GM12878 (cell line): ENCODE measurements at regions not wholly inside any gene's neighbourhood (a gene's known extent, or its start where the extent isn't known, plus 50 kb on each side); places are given as distances from the start of the nearest gene placed in this dataset.
"Not testable (repeated sequence)": the region's sequence is repeated elsewhere in the genome, so short reads cannot be mapped to it uniquely, and the experiment has no call there.

Source experiments
- ATAC-seq: fragments of 200-7000 bp; cut with Tn5 transposase; 3 replicates; pipeline ENCODE4 v1.9.1; 2020; ENCODE audit warnings: mild to moderate bottlenecking, moderate library complexity
- BruUV-seq: library from RNA; stranded (reverse); fragments of 400-500 nt; replicated peaks from 2 replicates; lab custom pipeline; 2021; lab: Mats Ljungman, UMichigan
- CTCF ChIA-PET: fragments of 300-600 bp; sonication (Branson Sonifier 250); formaldehyde crosslinking; extraction: SDS; loops from one replicate; lab custom pipeline; 2021; ENCODE audit warnings: inconsistent platforms; lab: Yijun Ruan, JAX
- POLR2A ChIA-PET: fragments of 350-600 bp; formaldehyde crosslinking; extraction: SDS; loops from one replicate; lab custom pipeline; 2021; ENCODE audit warnings: inconsistent platforms; lab: Charles Lee
- RAD21 ChIA-PET: fragments of 300-600 bp; sonication (Branson Sonifier 250); formaldehyde crosslinking; loops from one replicate; lab custom pipeline; 2023; ENCODE audit warnings: antibody characterized with exemption; ENCODE audit not compliant: unreplicated experiment; lab: Charles Lee
- SMC1A ChIA-PET: fragments of 300-600 bp; sonication (Branson Sonifier 250); formaldehyde crosslinking; loops from one replicate; lab custom pipeline; 2023; ENCODE audit not compliant: unreplicated experiment, uncharacterized antibody; lab: Charles Lee
- DNase-seq: peaks from one replicate; pipeline ENCODE4 v3.0.0-alpha.2; 2011; ENCODE audit warnings: low read depth, low spot score
- FAIRE-seq: peaks from 3 replicates; lab custom pipeline; 2011; peaks lifted over from hg19 to GRCh38; lab: Jason Lieb, UNC
- H2AFZ ChIP-seq: 2 replicates; pipeline ENCODE4 v1.6.0; 2011; ENCODE audit warnings: low read depth, low read length, control low read depth; ENCODE audit not compliant: control insufficient read depth
- H3K27ac ChIP-seq: 2 replicates; pipeline ENCODE4 v1.5.1; 2011; ENCODE audit warnings: control low read depth; ENCODE audit not compliant: control insufficient read depth, insufficient read depth
- H3K27me3 ChIP-seq, 2 experiments: replicated peaks in 1 of 2; 2 replicates each; pipeline versions ENCODE4 v1.6.0 to v1.6.1; 2011; ENCODE audit warnings: low read length in 1 of 2; ENCODE audit not compliant: control insufficient read depth in 2 of 2, insufficient read depth in 2 of 2
- H3K36me3 ChIP-seq, 2 experiments: 2 replicates each; pipeline ENCODE4 v1.5.1; 2011; ENCODE audit warnings: low read length in 1 of 2; ENCODE audit not compliant: control insufficient read depth in 2 of 2, insufficient read depth in 2 of 2
- H3K4me1 ChIP-seq: 2 replicates; pipeline ENCODE4 v1.6.1; 2011; ENCODE audit warnings: mild to moderate bottlenecking, low read length, moderate library complexity, mixed read lengths; ENCODE audit not compliant: control insufficient read depth, insufficient read depth
- H3K4me2 ChIP-seq: 2 replicates; pipeline ENCODE4 v1.6.0; 2011; ENCODE audit warnings: control low read depth; ENCODE audit not compliant: control insufficient read depth, insufficient read depth
- H3K4me3 ChIP-seq: fragments of 200-600 bp; sonication (generic); 2 replicates; pipeline ENCODE4 v1.5.1; 2016
- H3K79me2 ChIP-seq: 2 replicates; pipeline ENCODE4 v1.6.0; 2011; ENCODE audit warnings: low read length; ENCODE audit not compliant: control insufficient read depth, insufficient read depth
- H3K9ac ChIP-seq: 2 replicates; pipeline ENCODE4 v1.8.0; 2011; ENCODE audit warnings: low read length, control low read depth, mixed read lengths; ENCODE audit not compliant: control insufficient read depth, insufficient read depth
- H3K9me3 ChIP-seq: replicated peaks from 3 replicates; pipeline ENCODE4 v1.5.1; 2011; ENCODE audit warnings: mild to moderate bottlenecking, low read length; ENCODE audit not compliant: control insufficient read depth, insufficient read depth
- H4K20me1 ChIP-seq: 2 replicates; pipeline ENCODE4 v1.6.0; 2011; ENCODE audit not compliant: control insufficient read depth, insufficient read depth
- KDM1A ChIP-seq: fragments of 200-600 bp; sonication (generic); IDR thresholded peaks from 2 replicates; pipeline ENCODE4 v1.6.1; 2016; ENCODE audit warnings: borderline replicate concordance
- NR2C1 ChIP-seq: fragments of 450-650 bp; IDR thresholded peaks from 2 replicates; pipeline ENCODE4 v1.6.1; 2017; ENCODE audit warnings: antibody characterized with exemption, mild to moderate bottlenecking, moderate library complexity
- RCOR1 ChIP-seq: conservative IDR thresholded peaks from 2 replicates; pipeline ENCODE4 v1.6.1; 2012; ENCODE audit warnings: low read depth, low read length, improper control_type of control experiment
- RUNX3 ChIP-seq: IDR thresholded peaks from 2 replicates; pipeline ENCODE4 v1.6.1; 2012; ENCODE audit warnings: low read length, inconsistent platforms
- SUZ12 ChIP-seq: fragments of 200-600 bp; sonication (generic); IDR thresholded peaks from one replicate; pipeline ENCODE4 v1.6.1; 2018; ENCODE audit warnings: antibody characterized with exemption, mild to moderate bottlenecking; ENCODE audit not compliant: unreplicated experiment
- ZBTB33 ChIP-seq: fragments of 450-650 bp; IDR thresholded peaks from 2 replicates; pipeline ENCODE4 v1.6.1; 2017; ENCODE audit warnings: mild to moderate bottlenecking
- ZNF274 ChIP-seq: IDR thresholded peaks from one replicate; pipeline ENCODE4 v1.8.0; 2011; ENCODE audit not compliant: insufficient read length, insufficient read depth
- WGBS: methylation state at CpG from one replicate; pipeline ENCODE4 v1.1.6; 2016; ENCODE audit warnings: low lambda C conversion rate; ENCODE audit not compliant: insufficient replicate concordance, insufficient coverage; ENCODE audit errors: missing lambda C conversion rate; 5-methylcytosine and 5-hydroxymethylcytosine counted together
- in situ Hi-C: fragments of 300-500 bp; cut with MboI; formaldehyde crosslinking; loops from 9 replicates; pipeline ENCODE4 v1.14.3; 2018; ENCODE audit warnings: mixed read lengths
- intact Hi-C: fragments of 100-400 bp; cut with micrococcal nuclease; formaldehyde crosslinking; loops from one replicate; pipeline ENCODE4 v1.14.2; 2022; ENCODE audit not compliant: unreplicated experiment

- in situ Hi-C loops, H3K9ac ChIP-seq, intact Hi-C loops, DNase-seq, H3K4me2 ChIP-seq, FAIRE-seq, H3K4me1 ChIP-seq, ATAC-seq, H3K79me2 ChIP-seq, POLR2A ChIA-PET, RAD21 ChIA-PET, H3K4me3 ChIP-seq, SMC1A ChIA-PET, H3K27me3 ChIP-seq, H3K36me3 ChIP-seq, CTCF ChIA-PET, H3K27ac ChIP-seq, BruUV-seq, H4K20me1 ChIP-seq, H2AFZ ChIP-seq, H3K9me3 ChIP-seq: not testable (repeated sequence)
- WGBS: 57% methylated on average over 10 of the region's 10 CpGs
Observed at GRCh38 chr12:32956418-32956817, 59.8 kb upstream of the PKP2 start.

GRCh38 chr12:32952681-32953080 is 56.1 kb upstream of the PKP2 start:
- H2AFZ ChIP-seq: no peak overlapping the region
- ChIA-PET SMC1A (no interaction called here), RAD21 (no interaction called here), CTCF (no interaction called here), POLR2A (no interaction called here)
- FAIRE-seq (no peak), ATAC-seq (no peak), DNase-seq (no peak)
- intact Hi-C loops (no loop called here), in situ Hi-C loops (no loop called here)
- no peak overlapping the region for H3K9ac ChIP-seq
- BruUV-seq: no TSS peak
- no peaks in the 10 kb centered on the region for H3K9me3 ChIP-seq
- H3K4me3 ChIP-seq: no peak overlapping the region
- H3K27me3 ChIP-seq: no peaks in the 10 kb centered on the region
- no peak overlapping the region for H3K27ac ChIP-seq
- WGBS: 11% methylated on average over 3 of the region's 3 CpGs
- no peak overlapping the region for H3K4me2 ChIP-seq
- H3K36me3 ChIP-seq: no peaks in the 10 kb centered on the region
- H3K4me1 ChIP-seq: no peaks in the 10 kb centered on the region
- no peaks in the 10 kb centered on the region for H4K20me1 ChIP-seq
- TF ChIP-seq RUNX3 (no peak), SUZ12 (no peak), ZNF274 (no peak), NR2C1 (no peak), RCOR1 (no peak), ZBTB33 (no peak), KDM1A (no peak)
- no peaks in the 10 kb centered on the region for H3K79me2 ChIP-seq
